ENCODE measurements at regions not wholly inside any gene's neighbourhood (a gene's known extent, or its start where the extent isn't known, plus 50 kb on each side); places are given as distances from the start of the nearest gene placed in this dataset.

- no peaks in the 10 kb centered on the region for H3K4me1 Mint-ChIP-seq (ENCODE audit: low read depth, unreplicated experiment)
- no peak overlapping the region for H3K27ac Mint-ChIP-seq (ENCODE audit: unreplicated experiment)
- TF ChIP-seq, protein P1, sequence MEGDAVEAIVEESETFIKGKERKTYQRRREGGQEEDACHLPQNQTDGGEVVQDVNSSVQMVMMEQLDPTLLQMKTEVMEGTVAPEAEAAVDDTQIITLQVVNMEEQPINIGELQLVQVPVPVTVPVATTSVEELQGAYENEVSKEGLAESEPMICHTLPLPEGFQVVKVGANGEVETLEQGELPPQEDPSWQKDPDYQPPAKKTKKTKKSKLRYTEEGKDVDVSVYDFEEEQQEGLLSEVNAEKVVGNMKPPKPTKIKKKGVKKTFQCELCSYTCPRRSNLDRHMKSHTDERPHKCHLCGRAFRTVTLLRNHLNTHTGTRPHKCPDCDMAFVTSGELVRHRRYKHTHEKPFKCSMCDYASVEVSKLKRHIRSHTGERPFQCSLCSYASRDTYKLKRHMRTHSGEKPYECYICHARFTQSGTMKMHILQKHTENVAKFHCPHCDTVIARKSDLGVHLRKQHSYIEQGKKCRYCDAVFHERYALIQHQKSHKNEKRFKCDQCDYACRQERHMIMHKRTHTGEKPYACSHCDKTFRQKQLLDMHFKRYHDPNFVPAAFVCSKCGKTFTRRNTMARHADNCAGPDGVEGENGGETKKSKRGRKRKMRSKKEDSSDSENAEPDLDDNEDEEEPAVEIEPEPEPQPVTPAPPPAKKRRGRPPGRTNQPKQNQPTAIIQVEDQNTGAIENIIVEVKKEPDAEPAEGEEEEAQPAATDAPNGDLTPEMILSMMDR (IDR thresholded peaks at IDR 0.05; ENCODE audit: partially characterized antibody, unreplicated experiment), result peak; percentile 79
- peak; percentile 18 for DNase-seq
- H3K36me3 Mint-ChIP-seq (ENCODE audit: unreplicated experiment), result peaks cover 7% of the 10 kb centered on the region
- no peaks in the 10 kb centered on the region for H3K27me3 Mint-ChIP-seq (ENCODE audit: unreplicated experiment)
- H3K4me3 Mint-ChIP-seq (ENCODE audit: unreplicated experiment), result no peak overlapping the region
- peaks cover 3% of the 10 kb centered on the region for H3K9me3 Mint-ChIP-seq (ENCODE audit: unreplicated experiment)
Measured at GRCh38 chr12:18158774-18159557, 69.0 kb upstream of the RERGL start.

DNA sequence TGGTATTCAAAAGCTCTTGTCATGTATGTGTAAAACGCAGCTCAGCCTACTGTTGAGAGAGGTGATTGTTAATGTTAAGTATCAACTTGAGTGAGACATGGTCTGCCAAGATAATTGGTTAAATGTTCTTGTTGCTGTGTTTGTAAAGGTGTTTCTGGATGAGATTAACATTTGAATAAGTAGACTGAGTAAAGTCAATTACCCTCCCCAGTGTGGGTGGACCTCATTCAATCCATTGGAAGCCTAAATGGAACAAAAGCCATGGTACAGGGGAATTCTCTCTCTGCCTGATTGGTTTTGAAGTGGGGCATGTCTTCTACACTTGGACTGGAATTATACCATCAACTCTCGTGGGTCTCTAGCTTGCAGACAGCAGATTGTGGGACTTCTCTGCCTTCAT is 63.8 kb upstream of the RERGL start:
- TF ChIP-seq, protein P1 (IDR thresholded peaks at IDR 0.05; ENCODE audit: partially characterized antibody, unreplicated experiment), result no peak
- Mint-ChIP-seq H3K27ac (ENCODE audit: unreplicated experiment) (no peak overlapping the region), H3K4me3 (ENCODE audit: unreplicated experiment) (no peak overlapping the region), H3K36me3 (ENCODE audit: unreplicated experiment) (peaks cover 7% of the 10 kb centered on the region), H3K4me1 (ENCODE audit: low read depth, unreplicated experiment) (no peaks in the 10 kb centered on the region), H3K9me3 (ENCODE audit: unreplicated experiment) (peaks cover 3% of the 10 kb centered on the region), H3K27me3 (ENCODE audit: unreplicated experiment) (no peaks in the 10 kb centered on the region)
- no peak for DNase-seq

DNA sequence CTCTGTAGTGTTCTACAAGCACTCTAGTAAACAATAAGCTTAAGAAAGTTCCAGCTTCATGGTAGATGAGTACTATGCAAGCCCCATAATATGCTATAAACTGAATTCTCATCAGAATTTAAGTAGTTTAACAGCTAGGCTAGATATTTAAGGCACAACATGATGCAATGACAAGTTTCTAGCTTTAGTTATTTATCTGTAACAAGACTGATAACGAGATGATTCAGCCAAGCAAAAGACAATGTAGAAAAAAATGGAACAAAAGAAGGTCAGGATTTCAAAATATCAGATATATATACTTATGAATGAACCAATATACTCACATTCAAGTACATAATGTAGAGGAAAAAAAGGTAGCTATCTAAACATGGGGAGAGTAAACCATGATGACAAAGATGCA is 61.0 kb upstream of the RERGL start:
- Mint-ChIP-seq H3K27ac (ENCODE audit: unreplicated experiment) (no peak overlapping the region), H3K9me3 (ENCODE audit: unreplicated experiment) (peaks cover 1% of the 10 kb centered on the region), H3K36me3 (ENCODE audit: unreplicated experiment) (no peaks in the 10 kb centered on the region), H3K4me1 (ENCODE audit: low read depth, unreplicated experiment) (no peaks in the 10 kb centered on the region), H3K27me3 (ENCODE audit: unreplicated experiment) (no peaks in the 10 kb centered on the region), H3K4me3 (ENCODE audit: unreplicated experiment) (no peak overlapping the region)
- TF ChIP-seq, protein P1 (IDR thresholded peaks at IDR 0.05; ENCODE audit: partially characterized antibody, unreplicated experiment), result no peak
- DNase-seq, result no peak

DNA sequence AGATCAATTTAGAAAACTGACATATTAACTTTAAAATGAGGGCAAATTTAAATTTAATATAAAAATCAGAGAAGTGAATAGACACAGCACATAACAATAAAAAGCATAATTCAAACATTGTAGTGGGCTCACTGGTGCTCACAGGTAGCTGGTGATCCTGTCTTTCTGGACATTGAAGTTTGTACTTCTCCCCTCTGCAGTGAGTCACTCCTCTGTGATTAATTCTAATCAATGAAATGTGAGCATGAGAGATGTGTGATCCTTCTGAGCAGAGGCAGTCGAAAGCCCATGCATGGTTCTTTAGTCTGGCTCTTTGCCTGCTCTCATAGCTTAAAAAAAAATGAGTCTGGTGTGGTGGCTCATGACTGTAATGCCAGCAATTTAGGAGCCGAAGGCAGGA is 59.0 kb upstream of the RERGL start:
- H3K4me3 Mint-ChIP-seq (ENCODE audit: unreplicated experiment), result no peak overlapping the region
- TF ChIP-seq, protein P1 (IDR thresholded peaks at IDR 0.05; ENCODE audit: partially characterized antibody, unreplicated experiment), result no peak
- no peak overlapping the region for H3K27ac Mint-ChIP-seq (ENCODE audit: unreplicated experiment)
- no peaks in the 10 kb centered on the region for H3K36me3 Mint-ChIP-seq (ENCODE audit: unreplicated experiment)
- no peaks in the 10 kb centered on the region for H3K27me3 Mint-ChIP-seq (ENCODE audit: unreplicated experiment)
- H3K9me3 Mint-ChIP-seq (ENCODE audit: unreplicated experiment), result no peaks in the 10 kb centered on the region
- H3K4me1 Mint-ChIP-seq (ENCODE audit: low read depth, unreplicated experiment), result no peaks in the 10 kb centered on the region
- no peak for DNase-seq

DNA sequence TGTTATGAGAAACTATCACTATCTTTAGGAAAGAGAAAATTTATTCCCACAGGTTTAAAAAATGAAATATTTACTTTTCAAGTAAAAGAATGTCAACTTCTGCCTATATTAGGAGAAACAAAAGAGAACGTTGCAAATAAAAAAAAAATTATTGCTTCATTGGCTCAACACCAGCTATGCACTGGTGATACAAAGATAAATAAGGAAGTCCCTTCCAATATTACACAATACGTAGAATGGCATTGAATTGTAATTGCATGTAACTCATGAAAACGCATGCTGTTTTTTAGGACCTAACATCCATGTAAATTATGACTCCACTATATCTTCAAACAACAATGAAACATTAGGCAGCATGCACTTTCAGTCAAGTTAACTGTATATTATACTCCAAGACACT is 56.4 kb upstream of the RERGL start:
- TF ChIP-seq, protein P1 (IDR thresholded peaks at IDR 0.05; ENCODE audit: partially characterized antibody, unreplicated experiment), result no peak

More for the DNA sequence above, 56.4 kb upstream of the RERGL start:
- no peak for DNase-seq
- Mint-ChIP-seq H3K27me3 (ENCODE audit: unreplicated experiment) (no peaks in the 10 kb centered on the region), H3K9me3 (ENCODE audit: unreplicated experiment) (no peaks in the 10 kb centered on the region), H3K4me3 (ENCODE audit: unreplicated experiment) (no peak overlapping the region), H3K4me1 (ENCODE audit: low read depth, unreplicated experiment) (no peaks in the 10 kb centered on the region), H3K27ac (ENCODE audit: unreplicated experiment) (no peak overlapping the region), H3K36me3 (ENCODE audit: unreplicated experiment) (no peaks in the 10 kb centered on the region)

All from glutamatergic neuron (in vitro differentiated cells).